Body of pancreas (tissue), 4 donors: ENCODE measurements at regions not wholly inside any gene's neighbourhood (a gene's known extent, or its start where the extent isn't known, plus 50 kb on each side); places are given as distances from the start of the nearest gene placed in this dataset.

ENCODE experiments used
- ATAC-seq: fragments of 150-250 bp; one replicate; pipeline ENCODE4 v1.9.1; 2016
- DNase-seq, 4 donors: peaks; one replicate each; pipeline ENCODE4 v3.0.0-alpha.2; 2019
- H3K27ac ChIP-seq, 4 donors: fragments of 200-600 bp; sonication (generic); 1 replicate in 3 of 4; 2 replicates in 1 of 4; pipeline versions ENCODE4 v1.5.1 to v1.6.1; 2016 to 2019; ENCODE audit warnings: mild to moderate bottlenecking in 1 of 4, mixed read lengths in 1 of 4, moderate library complexity in 1 of 4
- H3K27me3 ChIP-seq, 2 donors: fragments of 200-600 bp; sonication (generic); one replicate each; pipeline ENCODE4 v1.6.0; 2016; ENCODE audit warnings: mild to moderate bottlenecking in 1 of 2
- H3K36me3 ChIP-seq, 2 donors: fragments of 200-600 bp; sonication (generic); replicated peaks in 1 of 2; 2 replicates each; pipeline ENCODE4 v1.5.1; 2016; ENCODE audit warnings: low read depth in 2 of 2; ENCODE audit not compliant: insufficient read depth in 1 of 2
- H3K4me1 ChIP-seq: fragments of 200-600 bp; sonication (generic); one replicate; pipeline ENCODE4 v1.6.0; 2016
- H3K4me3 ChIP-seq, 2 donors: fragments of 200-600 bp; sonication (generic); 1 replicate in 1 of 2; 2 replicates in 1 of 2; pipeline ENCODE4 v1.5.1; 2016 to 2019
- H3K9me3 ChIP-seq, 3 donors: fragments of 200-600 bp; sonication (generic); 1 replicate in 2 of 3; 2 replicates in 1 of 3; pipeline ENCODE4 v1.5.1; 2016
- CTCF ChIP-seq, 7 experiments: fragments of 450-650 bp in 4 of 7; fragments of 200-600 bp in 3 of 7; sonication (generic) in 3 of 7; IDR thresholded peaks; one replicate each; pipeline ENCODE4 v1.5.1; 2016 to 2019; ENCODE audit warnings: antibody characterized with exemption in 7 of 7
- POLR2A ChIP-seq, 3 donors: fragments of 450-650 bp; IDR thresholded peaks; one replicate each; pipeline ENCODE4 v1.6.1; 2016; ENCODE audit warnings: antibody characterized with exemption in 3 of 3, mild to moderate bottlenecking in 2 of 3
- WGBS, 2 donors: methylation state at CpG; one replicate each; pipeline ENCODE4 v1.1.5; 2017; 5-methylcytosine and 5-hydroxymethylcytosine counted together
- intact Hi-C: fragments of 100-400 bp; cut with DNase I; formaldehyde crosslinking; loops from one replicate; pipeline ENCODE4 v1.15.1; 2023

DNA sequence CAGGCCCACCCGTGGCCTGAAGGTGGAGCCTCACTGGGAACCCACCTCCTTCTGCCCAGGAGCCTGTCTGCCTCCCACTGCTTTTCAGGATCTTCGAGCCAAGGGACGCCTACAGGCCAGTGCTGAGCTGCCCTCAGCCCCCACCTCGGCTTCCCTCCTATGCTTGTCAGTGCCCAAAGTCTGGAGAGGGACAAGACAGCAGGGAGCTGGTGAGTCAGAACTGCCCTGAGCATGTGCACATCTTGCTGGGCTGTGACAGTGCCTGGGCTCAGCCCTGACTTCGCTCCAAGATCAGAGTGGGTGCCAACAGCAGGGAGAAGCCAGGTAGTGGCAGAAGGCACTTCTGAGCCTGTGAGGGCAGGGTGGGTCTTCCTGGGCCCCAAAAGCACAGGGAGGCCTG, 286.8 kb downstream of the AEBP2 start:
- no peak for ATAC-seq
- DNase-seq = no peak
- 83 to 89% methylated on average over 3 to 5 of the region's 5 CpGs for WGBS, 2 donors

DNA sequence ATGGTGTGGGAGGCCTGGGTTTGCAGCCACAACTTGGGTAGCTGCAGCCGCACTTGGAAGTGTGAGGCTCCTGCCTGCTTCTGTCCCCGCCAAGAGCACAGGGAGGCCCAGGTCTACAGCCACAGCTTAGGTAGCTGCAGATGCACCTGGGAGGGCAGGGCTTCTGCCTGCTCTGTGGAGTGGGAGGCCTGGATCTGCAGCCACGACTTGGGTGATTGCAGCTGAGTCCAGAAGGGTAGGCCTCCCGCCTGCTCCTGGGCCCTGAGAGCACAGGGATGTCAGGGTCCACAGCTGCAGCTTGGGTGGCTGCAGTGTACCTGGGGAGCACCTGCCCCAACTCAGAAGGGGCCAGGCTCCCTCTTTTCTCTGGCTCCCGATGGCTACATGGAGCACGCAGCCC, 287.3 kb downstream of the AEBP2 start:
- ATAC-seq = no peak
- Histone ChIP-seq H3K4me1 (no peaks in the 10 kb centered on the region), H3K36me3 (no peaks in the 10 kb centered on the region), H3K27me3 (no peaks in the 10 kb centered on the region), H3K27ac (no peak overlapping the region), H3K4me3 (no peak overlapping the region), H3K9me3 (no peaks in the 10 kb centered on the region)
- 94 to 97% methylated on average over 3 to 6 of the region's 6 CpGs for WGBS, 2 donors
- intact Hi-C loops = no loop called here
- no peak for TF ChIP-seq POLR2A (IDR thresholded peaks at IDR 0.05)
- no peak for TF ChIP-seq CTCF (IDR thresholded peaks at IDR 0.05)
- DNase-seq = no peak

More for the DNA sequence above, 286.8 kb downstream of the AEBP2 start:
- Histone ChIP-seq H3K9me3 (no peaks in the 10 kb centered on the region), H3K4me3 (no peak overlapping the region), H3K27ac (no peak overlapping the region), H3K36me3 (no peaks in the 10 kb centered on the region), H3K4me1 (no peaks in the 10 kb centered on the region), H3K27me3 (no peaks in the 10 kb centered on the region)
- intact Hi-C loops = no loop called here
- TF ChIP-seq POLR2A (IDR thresholded peaks at IDR 0.05) (no peak), CTCF (IDR thresholded peaks at IDR 0.05) (no peak)

GRCh38 chr12:19737019-19737418, 297.7 kb downstream of the AEBP2 start:
- Histone ChIP-seq H3K27ac (no peak overlapping the region), H3K36me3 (no peaks in the 10 kb centered on the region), H3K9me3 (no peaks in the 10 kb centered on the region), H3K4me3 (no peak overlapping the region), H3K4me1 (peaks cover 5% of the 10 kb centered on the region), H3K27me3 (no peaks in the 10 kb centered on the region)
- TF ChIP-seq POLR2A (IDR thresholded peaks at IDR 0.05) (no peak), CTCF (IDR thresholded peaks at IDR 0.05) (no peak)
- intact Hi-C loops = no loop called here
- no peak for ATAC-seq
- DNase-seq = no peak

GRCh38 chr12:19739195-19739776, 300.0 kb downstream of the AEBP2 start:
- intact Hi-C loops = no loop called here
- Histone ChIP-seq H3K4me1 (peaks cover 5% of the 10 kb centered on the region), H3K27ac (no peak overlapping the region), H3K27me3 (no peaks in the 10 kb centered on the region), H3K9me3 (no peaks in the 10 kb centered on the region), H3K4me3 (no peak overlapping the region), H3K36me3 (no peaks in the 10 kb centered on the region)
- WGBS, 2 donors = 40 to 45% methylated on average over 3 of the region's 3 CpGs
- TF ChIP-seq POLR2A (IDR thresholded peaks at IDR 0.05) (no peak), CTCF (IDR thresholded peaks at IDR 0.05) (peak; percentile 28 to 67 (median 62))
- ATAC-seq (peak; percentile 74), DNase-seq (peak; percentile 29 to 68 (median 44))

DNA sequence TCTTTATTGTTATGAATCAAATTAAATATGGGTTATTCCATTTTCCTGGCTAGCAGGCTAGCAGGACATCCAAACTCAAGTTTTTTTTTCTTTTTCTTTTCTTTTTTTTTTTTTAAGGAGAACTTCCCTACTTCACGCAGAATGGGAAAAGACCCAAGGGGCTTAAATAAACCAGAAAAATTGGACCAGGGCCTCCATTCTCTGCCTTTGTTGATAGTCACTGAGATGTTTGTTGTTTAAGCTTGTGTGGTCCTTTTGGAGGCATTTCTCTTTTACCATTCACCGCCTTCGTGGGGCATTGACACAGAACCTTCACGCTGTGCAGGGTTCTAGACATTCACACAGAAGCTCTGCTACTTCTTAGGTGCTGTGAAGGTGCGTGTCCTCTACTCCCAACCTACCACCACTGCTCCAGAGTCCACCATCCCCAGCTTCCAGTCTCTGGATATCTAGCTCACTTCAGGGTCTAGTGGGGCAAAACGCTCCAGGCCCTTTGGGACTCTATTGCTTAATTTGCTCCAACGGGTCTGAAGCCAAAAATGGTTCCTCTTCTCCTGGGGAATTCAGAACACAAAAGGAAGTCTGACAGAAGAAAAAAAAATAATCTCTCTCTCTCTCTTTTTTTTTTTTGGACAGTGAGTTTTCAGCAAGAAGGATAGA, 301.3 kb downstream of the AEBP2 start:
- Histone ChIP-seq H3K36me3 (no peaks in the 10 kb centered on the region), H3K9me3 (no peaks in the 10 kb centered on the region), H3K27me3 (no peaks in the 10 kb centered on the region), H3K4me1 (peaks cover 12% of the 10 kb centered on the region), H3K27ac (no peak overlapping the region), H3K4me3 (no peak overlapping the region)
- intact Hi-C loops = no loop called here
- ATAC-seq = no peak
- DNase-seq = no peak
- TF ChIP-seq CTCF (IDR thresholded peaks at IDR 0.05) (no peak), POLR2A (IDR thresholded peaks at IDR 0.05) (no peak)
- WGBS, 2 donors = 78 to 86% methylated on average over 7 of the region's 7 CpGs
